Transverse colon (tissue), 4 donors: ENCODE measurements at regions not wholly inside any gene's neighbourhood (a gene's known extent, or its start where the extent isn't known, plus 50 kb on each side); places are given as distances from the start of the nearest gene placed in this dataset.

Experiments used
- DNase-seq: peaks from one replicate; pipeline ENCODE4 v3.0.0-alpha.2; 2019
- H3K27ac ChIP-seq, 4 donors: fragments of 200-600 bp; sonication (generic); 2 replicates each; pipeline ENCODE4 v1.5.1; 2016 to 2018; ENCODE audit warnings: inconsistent platforms in 4 of 4
- H3K27me3 ChIP-seq: fragments of 200-600 bp; sonication (generic); 2 replicates; pipeline ENCODE4 v1.5.1; 2017; ENCODE audit warnings: inconsistent platforms
- H3K36me3 ChIP-seq, 4 donors: fragments of 200-600 bp; sonication (generic); 2 replicates each; pipeline ENCODE4 v1.5.1; 2017 to 2019; ENCODE audit warnings: inconsistent platforms in 4 of 4
- H3K4me1 ChIP-seq, 4 donors: fragments of 200-600 bp; sonication (generic); 2 replicates each; pipeline ENCODE4 v1.5.1; 2017 to 2020; ENCODE audit warnings: inconsistent platforms in 4 of 4
- H3K4me3 ChIP-seq, 4 donors: fragments of 200-600 bp; sonication (generic); 1 replicate in 1 of 4; 2 replicates in 3 of 4; pipeline versions ENCODE4 v1.5.1 to v1.6.1; 2017 to 2019; ENCODE audit warnings: inconsistent platforms in 4 of 4
- H3K9me3 ChIP-seq, 2 donors: fragments of 200-600 bp; sonication (generic); 2 replicates each; pipeline ENCODE4 v1.5.1; 2017 to 2019; ENCODE audit warnings: inconsistent platforms in 2 of 2
- CTCF ChIP-seq, 5 experiments: fragments of 200-600 bp in 3 of 5; fragments of 450-650 bp in 2 of 5; sonication (generic) in 3 of 5; IDR thresholded peaks; 1 replicate in 2 of 5; 2 replicates in 3 of 5; pipeline ENCODE4 v1.5.1; 2016 to 2017; ENCODE audit warnings: antibody characterized with exemption in 5 of 5, inconsistent platforms in 3 of 5, mild to moderate bottlenecking in 2 of 5, moderate library complexity in 1 of 5
- EP300 ChIP-seq: sonication (generic); formaldehyde crosslinking; IDR thresholded peaks from one replicate; pipeline ENCODE4 v1.6.1; 2017; ENCODE audit warnings: antibody characterized with exemption, low read depth
- POLR2A ChIP-seq: fragments of 450-650 bp; IDR thresholded peaks from one replicate; pipeline ENCODE4 v1.6.1; 2016; ENCODE audit warnings: antibody characterized with exemption, mild to moderate bottlenecking, moderate library complexity
- POLR2AphosphoS5 ChIP-seq, 3 donors: sonication (generic); formaldehyde crosslinking; IDR thresholded peaks; one replicate each; pipeline ENCODE4 v1.6.1; 2016; ENCODE audit warnings: antibody characterized with exemption in 3 of 3
- WGBS, 2 donors: methylation state at CpG; one replicate each; pipeline ENCODE4 v1.1.5; 2018; ENCODE audit warnings: low coverage in 1 of 2; 5-methylcytosine and 5-hydroxymethylcytosine counted together
- in situ Hi-C, 4 donors: fragments of 200-750 bp; cut with MboI; loops; one replicate each; pipeline versions ENCODE4 v1.15.0 to v1.15.1; 2017; ENCODE audit warnings: low sequenced_read_pairs in 3 of 4, low pct_ligation_motif_present in 1 of 4, low pct_unique_long_range_greater_than_20kb in 1 of 4
- intact Hi-C: fragments of 100-400 bp; cut with DNase I; formaldehyde crosslinking; loops from one replicate; pipeline ENCODE4 v1.15.1; 2023; ENCODE audit warnings: low total_unique reads

GRCh38 chr4:79053754-79054153, 114.5 kb upstream of the PAQR3 start:
- no peak for TF ChIP-seq EP300
- no peak for TF ChIP-seq CTCF (IDR thresholded peaks at IDR 0.05)
- TF ChIP-seq POLR2AphosphoS5 (IDR thresholded peaks at IDR 0.05), result no peak
- no peak for TF ChIP-seq POLR2A
- Histone ChIP-seq H3K27me3 (no peaks in the 10 kb centered on the region), H3K4me1 (peaks cover 0 to 18% (median 13%) of the 10 kb centered on the region in 4 donors), H3K4me3 (no peak overlapping the region), H3K9me3 (no peaks in the 10 kb centered on the region), H3K27ac (no peak overlapping the region), H3K36me3 (no peaks in the 10 kb centered on the region)
- in situ Hi-C loops, result no loop called here
- no peak for DNase-seq
- intact Hi-C loops, result no loop called here

GRCh38 chr4:79050541-79050880, 111.3 kb upstream of the PAQR3 start:
- no peak for DNase-seq
- TF ChIP-seq POLR2AphosphoS5 (IDR thresholded peaks at IDR 0.05), result no peak
- no peak for TF ChIP-seq POLR2A
- no peak for TF ChIP-seq CTCF (IDR thresholded peaks at IDR 0.05)
- no peak for TF ChIP-seq EP300
- peaks cover 0 to 41% (median 20%) of the 10 kb centered on the region in 4 donors for H3K4me1 ChIP-seq
- WGBS, 2 donors, result 73 to 93% methylated on average over 3 to 6 of the region's 6 CpGs
- peak overlapping the region in 2 of 4 donors; percentile 11 to 30 for H3K4me3 ChIP-seq
- no peaks in the 10 kb centered on the region for H3K36me3 ChIP-seq
- no peaks in the 10 kb centered on the region for H3K9me3 ChIP-seq
- in situ Hi-C loops, result no loop called here
- intact Hi-C loops, result no loop called here
- no peaks in the 10 kb centered on the region for H3K27me3 ChIP-seq
- H3K27ac ChIP-seq, result peak overlapping the region; percentile 45 to 66 (median 54)

GRCh38 chr4:79049840-79050540, 110.8 kb upstream of the PAQR3 start:
- H3K27me3 ChIP-seq, result no peaks in the 10 kb centered on the region
- TF ChIP-seq POLR2A (no peak), EP300 (no peak), CTCF (IDR thresholded peaks at IDR 0.05) (no peak), POLR2AphosphoS5 (IDR thresholded peaks at IDR 0.05) (no peak)
- peak overlapping the region in 3 of 4 donors; percentile 11 to 30 (median 13) for H3K4me3 ChIP-seq
- peaks cover 0 to 41% (median 20%) of the 10 kb centered on the region in 4 donors for H3K4me1 ChIP-seq
- intact Hi-C loops, result loop anchor here (10.0 kb wide), 1 partner anchor 1135 kb away; no protein-coding TSS in a partner anchor
- H3K9me3 ChIP-seq, result no peaks in the 10 kb centered on the region
- DNase-seq, result peak; percentile 33
- H3K27ac ChIP-seq, result peak overlapping the region; percentile 45 to 66 (median 54)
- WGBS, 2 donors, result 60 to 76% methylated on average over 4 to 27 of the region's 27 CpGs
- no peaks in the 10 kb centered on the region for H3K36me3 ChIP-seq
- in situ Hi-C loops, result no loop called here

GRCh38 chr4:79048878-79049277, 109.6 kb upstream of the PAQR3 start:
- WGBS, 2 donors, result 63 to 68% methylated on average over 4 of the region's 4 CpGs
- H3K36me3 ChIP-seq, result no peaks in the 10 kb centered on the region
- in situ Hi-C loops (no loop called here), intact Hi-C loops (loop anchor here (10.0 kb wide), 1 partner anchor 1136 kb away; no protein-coding TSS in a partner anchor)
- no peak for TF ChIP-seq EP300
- no peak for TF ChIP-seq POLR2A
- no peak for TF ChIP-seq POLR2AphosphoS5 (IDR thresholded peaks at IDR 0.05)
- no peak for TF ChIP-seq CTCF (IDR thresholded peaks at IDR 0.05)
- no peak overlapping the region for H3K27ac ChIP-seq
- no peak for DNase-seq
- H3K4me1 ChIP-seq, result peaks cover 0 to 41% (median 20%) of the 10 kb centered on the region in 4 donors
- no peaks in the 10 kb centered on the region for H3K9me3 ChIP-seq
- H3K4me3 ChIP-seq, result no peak overlapping the region
- H3K27me3 ChIP-seq, result no peaks in the 10 kb centered on the region
